Left forelimb (tissue), 1 donor: ENCODE measurements at regions not wholly inside any gene's neighbourhood (a gene's known extent, or its start where the extent isn't known, plus 50 kb on each side); places are given as distances from the start of the nearest gene placed in this dataset.

Experiments
- DNase-seq: peaks from one replicate; pipeline ENCODE4 v3.0.0-alpha.2; 2018; ENCODE audit warnings: low spot score

DNA sequence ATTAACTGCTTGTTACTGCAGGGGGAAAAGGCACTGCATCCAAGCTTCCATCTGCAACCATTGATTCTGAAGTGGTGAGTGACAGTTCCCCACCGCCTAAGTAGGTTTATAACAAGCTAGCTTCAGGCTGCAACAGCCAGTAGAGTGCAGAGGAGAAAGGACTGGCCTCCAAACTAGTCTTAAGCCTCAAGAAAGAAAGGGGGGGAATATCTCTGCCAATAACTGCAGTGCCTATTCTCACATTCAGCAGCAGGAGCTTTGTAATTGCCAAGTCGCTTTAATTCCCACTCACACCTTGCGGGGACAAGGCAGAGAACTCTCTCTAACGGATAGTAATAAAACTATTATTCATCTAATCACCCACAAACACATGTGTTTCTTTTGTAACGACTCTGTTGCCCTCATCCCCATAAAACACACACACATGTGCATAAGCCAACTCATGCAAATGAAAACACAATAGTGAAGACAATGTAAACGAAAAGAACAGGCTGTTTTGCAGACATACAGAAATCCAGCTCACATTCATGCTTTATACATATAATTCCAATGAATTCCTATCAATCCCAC lies 1963.3 kb upstream of the PIK3C3 start:
- DNase-seq, result no peak

DNA sequence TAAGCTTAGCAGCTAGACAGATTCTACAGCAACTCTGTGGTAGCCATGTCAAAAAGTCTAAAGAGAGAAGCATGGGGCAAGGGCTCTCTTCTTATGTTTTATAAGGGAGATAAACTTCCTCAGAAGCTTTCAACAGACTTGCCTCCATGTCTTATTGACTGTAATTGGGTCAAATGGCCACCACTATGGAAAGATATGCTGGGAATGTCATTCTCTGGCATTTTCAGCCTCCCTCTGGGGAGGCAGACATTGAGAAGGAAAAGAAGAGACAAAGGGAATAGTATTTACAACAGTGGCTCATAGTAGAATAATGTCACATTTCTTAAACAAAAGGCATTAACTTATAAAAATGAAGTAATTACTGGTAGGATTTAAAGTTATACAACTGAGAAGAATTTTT lies 1964.5 kb upstream of the PIK3C3 start:
- no peak for DNase-seq

DNA sequence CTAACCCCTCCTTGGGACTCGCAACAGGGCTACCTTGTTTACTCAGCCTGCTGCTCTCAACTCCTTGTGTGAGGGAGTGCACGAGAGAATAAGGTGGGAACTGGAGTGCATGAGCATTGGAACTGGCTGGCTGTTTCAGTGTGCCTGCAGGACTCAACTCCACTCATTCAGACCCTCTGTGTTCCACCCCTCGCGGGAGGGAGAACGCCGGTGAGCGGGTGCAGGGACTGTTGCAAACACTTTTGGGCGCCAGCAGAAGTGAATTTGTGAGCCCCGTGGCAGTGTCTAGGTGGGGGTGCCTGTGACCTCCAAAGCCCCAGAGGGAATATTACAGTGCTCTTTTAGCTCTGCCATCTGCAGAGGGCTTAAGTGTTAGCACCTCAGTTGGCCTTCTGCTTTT lies 1978.3 kb upstream of the PIK3C3 start:
- no peak for DNase-seq

DNA sequence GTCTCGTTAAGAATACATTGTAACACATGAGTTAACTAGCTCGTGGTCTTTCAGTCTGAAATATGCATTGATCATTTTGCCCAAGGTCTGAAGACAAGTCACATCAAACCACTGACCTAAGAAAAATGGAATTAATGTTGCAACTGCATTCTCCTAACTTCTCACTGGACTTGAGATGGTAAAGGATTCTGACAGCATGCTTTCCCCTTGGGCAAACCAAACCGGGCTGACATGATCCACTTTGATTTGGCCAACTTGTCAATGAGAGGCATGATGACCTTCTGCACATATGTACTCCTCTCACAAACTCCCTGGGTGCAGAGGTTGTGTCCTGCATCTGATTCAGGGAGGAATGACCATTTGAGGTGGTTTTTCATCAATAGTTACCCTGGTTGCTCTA lies 1982.5 kb upstream of the PIK3C3 start:
- DNase-seq, result no peak

DNA sequence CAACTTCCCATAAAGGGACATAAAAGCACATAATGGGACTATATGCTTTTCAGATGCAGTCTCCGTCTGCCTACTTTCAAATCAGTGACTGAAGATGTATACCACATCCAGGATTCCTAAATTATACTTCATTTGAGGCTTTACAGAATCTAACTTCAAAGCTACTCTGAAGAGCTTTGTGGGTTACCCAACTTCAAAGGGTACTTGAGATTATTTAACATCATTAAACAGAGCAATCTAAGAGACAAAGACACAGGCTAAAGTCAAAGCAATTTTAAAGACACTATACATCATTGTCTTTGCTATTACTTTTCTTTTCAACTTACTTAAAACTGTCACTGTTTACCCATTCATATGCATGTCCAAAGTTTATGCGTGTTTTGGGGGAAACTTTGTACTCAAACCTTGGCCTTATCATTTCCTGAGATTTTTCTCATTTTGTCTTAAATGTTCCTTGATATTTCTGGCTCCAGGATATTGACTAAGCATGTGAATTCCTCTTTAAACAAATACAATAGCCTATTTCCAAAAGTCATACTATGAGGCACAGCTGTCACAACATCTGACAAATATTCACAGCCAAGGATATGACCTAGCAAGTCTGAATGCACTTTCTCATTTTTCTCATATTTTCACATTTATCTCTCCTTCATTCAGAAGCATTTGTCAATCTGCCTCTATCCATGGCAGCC lies 1985.1 kb upstream of the PIK3C3 start:
- DNase-seq, result no peak

DNA sequence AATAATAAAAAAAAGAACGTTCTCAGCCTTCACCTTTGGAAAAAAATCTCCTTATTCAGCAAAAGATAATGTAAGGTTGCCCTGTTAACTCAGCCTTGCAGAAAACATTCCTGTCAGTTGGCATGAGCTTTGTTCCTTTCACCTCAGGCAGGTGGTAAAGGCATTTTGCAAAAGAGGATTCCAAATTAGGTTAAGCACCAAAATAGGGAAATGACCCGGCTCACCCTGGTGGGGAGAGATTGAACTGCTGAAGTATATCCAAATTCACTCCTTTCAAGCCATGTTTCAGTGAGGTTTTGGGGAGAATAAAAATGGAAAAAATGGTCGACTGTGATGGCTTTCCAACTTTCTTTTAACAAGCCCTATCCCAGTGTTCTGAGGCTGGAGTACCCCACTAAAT lies 1988.8 kb upstream of the PIK3C3 start:
- DNase-seq, result no peak

DNA sequence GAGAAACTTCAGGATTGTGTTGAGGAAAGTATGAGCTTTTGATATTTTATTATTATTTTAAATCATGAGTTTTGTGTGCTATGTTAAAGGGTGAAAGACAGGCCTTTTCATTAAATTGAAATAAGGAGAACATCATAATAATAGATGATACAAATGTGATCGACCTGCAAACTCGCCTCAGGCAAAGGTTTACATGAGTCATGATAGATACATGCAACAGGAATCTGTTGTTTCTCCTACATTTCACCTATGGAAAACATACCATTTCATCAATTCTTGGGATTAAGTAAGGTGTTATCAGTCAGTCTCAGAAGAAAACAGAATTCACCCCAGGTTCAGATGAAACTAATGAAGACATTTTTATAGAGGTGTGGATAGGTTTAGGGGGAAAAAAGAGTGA lies 1992.5 kb upstream of the PIK3C3 start:
- DNase-seq, result no peak

DNA sequence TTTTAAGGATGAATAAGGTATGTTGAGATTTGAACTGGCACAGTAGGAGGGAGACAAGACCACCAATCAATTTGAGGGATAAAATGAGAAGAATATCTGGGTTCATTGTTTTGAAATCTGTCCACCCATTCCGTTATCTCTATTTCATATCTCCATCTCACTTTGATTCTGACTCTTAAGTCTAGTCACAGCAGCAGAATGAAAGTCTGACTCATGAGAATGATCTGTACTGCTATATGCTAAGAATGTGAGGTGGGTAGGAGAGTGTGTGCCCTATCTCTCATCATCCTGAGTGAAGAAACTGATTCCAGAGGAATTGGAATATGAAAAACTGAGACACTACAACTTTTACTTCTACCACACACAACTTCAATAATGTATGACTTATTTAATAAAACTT lies 1994.5 kb upstream of the PIK3C3 start:
- no peak for DNase-seq

DNA sequence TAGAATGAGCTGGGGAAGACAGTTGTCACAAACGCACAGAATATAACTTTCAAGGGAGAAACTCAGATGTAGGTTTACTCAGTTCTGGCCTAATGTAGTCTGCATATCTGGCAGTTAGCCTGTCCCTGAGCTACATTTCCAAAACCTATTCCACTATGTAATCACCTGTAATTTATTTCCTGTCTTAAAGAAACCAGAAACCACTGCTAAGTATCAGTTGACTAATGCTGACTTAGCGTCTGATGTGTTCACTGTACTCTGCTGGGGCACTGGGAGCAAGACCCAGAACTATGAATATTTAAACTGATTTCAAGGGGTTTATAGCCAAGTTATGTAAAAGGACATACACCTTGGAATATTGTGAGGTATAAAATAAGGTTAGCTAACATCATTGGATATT lies 1995.2 kb upstream of the PIK3C3 start:
- no peak for DNase-seq

DNA sequence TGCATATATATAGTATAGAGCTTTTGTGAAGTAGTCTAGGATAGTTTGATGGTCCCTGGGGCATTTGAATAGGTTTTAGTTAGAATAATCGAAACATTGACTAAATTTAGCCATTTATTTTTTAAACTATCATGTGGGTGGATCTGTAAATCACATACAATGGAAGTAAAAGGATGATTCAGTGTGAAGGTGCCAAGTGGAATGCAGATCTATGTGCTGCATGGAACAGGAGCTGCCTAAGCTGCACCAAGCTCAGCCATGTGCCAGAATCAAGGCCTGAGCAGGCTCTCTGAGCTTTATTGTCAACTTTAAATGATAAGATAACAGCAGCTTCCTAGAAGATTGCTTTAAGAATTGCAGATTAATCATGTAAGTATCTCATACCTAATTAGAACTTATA lies 1996.2 kb upstream of the PIK3C3 start:
- DNase-seq, result no peak

DNA sequence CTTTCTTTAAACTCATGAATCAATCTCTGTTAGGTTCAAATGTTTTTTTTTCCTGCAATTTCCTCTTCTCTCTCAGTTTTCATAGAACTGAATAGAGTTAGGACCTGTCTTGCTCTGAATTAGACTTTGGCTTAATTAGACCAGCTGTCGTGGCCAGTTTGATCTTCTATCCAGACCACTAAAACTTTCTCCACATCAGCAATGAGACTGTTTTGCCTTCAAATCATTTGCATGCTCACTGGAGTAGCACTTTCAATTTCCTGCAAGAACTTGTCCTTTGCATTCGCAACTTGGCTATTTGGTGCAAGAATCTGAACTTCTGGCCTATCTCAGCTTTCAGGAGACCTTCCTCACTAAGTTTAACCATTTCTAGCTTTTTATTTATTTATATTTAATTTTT lies 2002.2 kb upstream of the PIK3C3 start:
- DNase-seq, result no peak

DNA sequence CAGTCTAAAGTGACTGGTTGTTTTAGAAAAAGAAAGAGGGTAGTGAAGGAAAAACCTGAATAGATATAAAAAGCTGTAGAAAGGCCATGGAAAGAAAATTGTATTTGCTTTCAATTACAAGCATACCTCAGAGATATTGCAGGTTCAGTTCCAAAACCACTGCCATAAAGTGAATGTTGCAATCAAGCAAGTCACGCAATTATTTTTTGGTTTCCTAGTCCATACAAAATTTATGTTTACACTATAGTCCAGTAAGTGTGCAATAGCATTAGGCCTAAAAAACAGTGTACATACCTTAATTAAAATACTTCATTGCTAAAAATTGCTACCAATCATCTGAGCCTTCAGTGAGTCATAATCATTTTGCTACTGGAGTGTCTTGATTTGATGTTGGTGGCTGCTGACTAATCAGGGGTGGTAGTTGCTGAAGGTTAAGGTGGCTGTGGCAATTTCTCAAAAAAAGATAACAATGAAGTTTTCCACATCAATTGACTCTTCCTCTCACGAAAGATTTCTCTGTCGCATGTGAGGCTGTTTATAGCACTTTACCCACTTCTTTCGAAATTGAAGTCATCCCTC lies 2003.8 kb upstream of the PIK3C3 start:
- no peak for DNase-seq

DNA sequence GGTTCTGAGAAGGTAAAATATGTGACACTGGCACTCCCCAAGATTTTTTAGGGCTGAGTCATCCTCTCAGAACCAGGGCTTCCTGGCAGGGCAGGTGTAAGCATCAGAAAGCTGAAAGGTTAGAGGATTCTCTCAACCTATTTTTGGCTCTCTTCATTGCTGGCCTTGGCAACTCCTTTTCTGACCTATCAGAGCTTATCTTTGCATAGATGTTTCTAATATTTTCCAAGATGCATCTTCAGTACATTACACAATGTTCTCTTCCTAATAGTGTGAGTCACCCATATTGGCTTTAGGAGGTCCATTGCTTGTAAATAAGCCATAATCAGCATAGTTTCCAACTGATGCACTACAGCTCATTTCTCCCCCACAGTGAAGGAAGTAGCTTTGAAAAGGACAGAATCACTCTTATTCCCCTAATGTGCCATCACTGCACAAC lies 2008.4 kb upstream of the PIK3C3 start:
- DNase-seq, result no peak

DNA sequence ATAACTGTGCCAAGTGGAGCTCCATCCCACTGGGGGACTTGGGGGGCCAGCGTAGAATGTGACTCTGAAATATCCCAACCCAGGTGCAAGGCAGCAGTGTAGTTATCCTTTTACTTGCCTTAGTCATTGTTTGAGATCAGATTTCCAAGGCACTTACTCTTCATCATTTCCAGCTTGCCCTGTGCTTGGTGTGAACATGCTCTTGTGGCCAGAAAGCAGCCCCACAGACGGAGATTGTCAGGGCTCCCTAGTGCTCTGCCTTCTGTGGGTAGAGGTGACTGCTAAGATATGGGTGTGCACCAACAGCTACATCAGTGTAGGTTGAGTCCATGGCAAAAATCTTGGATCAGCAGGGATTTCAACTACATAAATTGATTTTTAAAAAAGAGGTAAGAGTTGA lies 2010.0 kb upstream of the PIK3C3 start:
- no peak for DNase-seq

DNA sequence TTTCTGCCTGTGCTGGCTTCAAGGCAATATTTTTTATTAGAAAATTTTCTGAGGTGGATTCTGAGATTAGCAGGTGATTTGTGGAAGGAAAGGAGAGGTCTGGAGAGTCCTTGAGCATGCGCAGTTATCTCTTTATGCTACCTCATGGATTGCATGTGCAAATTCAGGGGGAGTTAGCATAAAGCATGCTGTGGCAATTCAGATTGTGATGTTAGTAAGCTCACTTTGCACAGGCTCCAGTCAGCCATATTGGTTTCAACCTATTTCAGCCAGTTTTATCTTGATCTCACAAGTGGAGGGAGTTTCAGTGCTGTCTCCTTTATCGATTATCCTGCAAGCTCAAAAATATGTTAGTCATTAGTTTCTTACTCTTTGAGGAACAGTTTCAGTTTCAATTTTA lies 2012.3 kb upstream of the PIK3C3 start:
- no peak for DNase-seq

DNA sequence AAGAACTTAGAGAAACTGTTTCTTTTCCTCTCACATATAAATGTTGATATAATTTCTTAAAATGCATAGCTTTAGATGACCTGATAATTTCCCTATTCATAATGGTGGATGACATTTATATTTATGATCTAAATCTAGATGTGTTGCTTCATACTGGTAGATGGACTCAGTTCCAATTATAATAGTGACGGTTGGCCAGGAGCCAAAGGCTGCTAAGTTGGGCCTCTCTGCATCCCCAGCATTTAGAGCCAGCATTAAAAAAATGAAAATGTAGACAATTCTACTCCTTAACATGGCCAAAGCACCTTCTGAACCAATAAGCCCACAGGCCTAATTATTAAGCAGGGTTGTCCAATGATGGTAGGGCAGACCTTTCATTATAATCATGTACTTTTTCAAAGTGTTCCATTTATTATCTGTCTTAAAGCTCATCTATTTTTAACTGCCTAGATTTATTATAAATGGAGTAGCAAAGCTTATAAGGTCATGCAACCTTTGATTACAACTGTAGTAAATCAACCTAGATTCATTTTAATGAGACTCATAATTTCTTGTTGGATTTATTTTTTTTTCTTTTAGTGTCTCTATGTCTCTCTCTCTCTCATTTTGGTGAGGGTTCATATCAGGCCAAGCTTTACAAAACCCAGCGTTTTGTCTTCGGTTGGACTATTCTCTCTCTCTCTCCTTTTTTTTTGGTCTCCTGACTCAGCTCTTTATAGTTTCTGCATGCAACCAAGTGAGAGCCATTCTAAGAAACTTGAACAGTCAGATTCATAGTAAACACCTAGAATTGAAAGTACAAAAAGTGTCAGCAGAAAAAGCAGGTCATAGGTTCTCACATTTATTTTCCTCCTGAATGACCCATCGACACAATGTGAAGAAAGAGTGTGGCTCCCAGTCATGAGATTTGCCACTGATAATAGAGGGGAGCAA lies 2016.1 kb upstream of the PIK3C3 start:
- no peak for DNase-seq

DNA sequence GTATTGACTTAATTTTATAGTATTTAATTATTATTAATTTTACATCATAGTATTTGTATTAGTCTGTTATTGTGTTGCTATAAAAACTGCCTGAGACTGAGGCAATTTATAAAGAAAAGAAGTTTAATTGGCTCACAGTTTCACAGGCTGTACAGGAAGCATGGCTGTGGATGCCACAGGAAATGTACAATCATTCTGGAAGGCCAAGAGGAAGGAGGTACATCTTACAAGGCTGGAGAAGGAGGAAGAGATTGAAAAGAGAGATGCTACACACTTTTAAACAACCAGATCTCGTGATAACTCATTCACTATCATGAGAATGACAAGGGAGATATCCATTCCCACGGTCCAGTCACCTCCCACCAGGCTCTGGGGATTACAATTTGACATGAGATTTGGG lies 2019.4 kb upstream of the PIK3C3 start:
- DNase-seq, result no peak

DNA sequence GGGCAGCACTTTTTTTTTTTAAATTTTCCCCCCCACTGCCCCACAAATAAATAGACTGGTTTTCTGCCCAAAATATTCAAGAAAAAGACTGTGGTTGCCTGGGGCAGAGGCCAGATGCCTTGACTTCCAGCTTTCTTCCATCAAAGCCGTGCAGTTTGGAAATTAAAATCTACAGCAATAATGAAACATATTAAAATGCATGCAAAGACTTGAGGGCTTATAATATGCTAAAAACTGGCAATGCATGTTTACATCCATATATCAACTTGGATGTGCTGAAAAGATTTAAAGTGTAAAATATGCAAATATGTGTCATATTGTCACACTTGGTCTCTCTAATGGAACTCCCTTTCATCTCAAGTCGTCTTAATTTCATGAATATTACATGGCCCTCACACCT lies 2036.2 kb upstream of the PIK3C3 start:
- no peak for DNase-seq

DNA sequence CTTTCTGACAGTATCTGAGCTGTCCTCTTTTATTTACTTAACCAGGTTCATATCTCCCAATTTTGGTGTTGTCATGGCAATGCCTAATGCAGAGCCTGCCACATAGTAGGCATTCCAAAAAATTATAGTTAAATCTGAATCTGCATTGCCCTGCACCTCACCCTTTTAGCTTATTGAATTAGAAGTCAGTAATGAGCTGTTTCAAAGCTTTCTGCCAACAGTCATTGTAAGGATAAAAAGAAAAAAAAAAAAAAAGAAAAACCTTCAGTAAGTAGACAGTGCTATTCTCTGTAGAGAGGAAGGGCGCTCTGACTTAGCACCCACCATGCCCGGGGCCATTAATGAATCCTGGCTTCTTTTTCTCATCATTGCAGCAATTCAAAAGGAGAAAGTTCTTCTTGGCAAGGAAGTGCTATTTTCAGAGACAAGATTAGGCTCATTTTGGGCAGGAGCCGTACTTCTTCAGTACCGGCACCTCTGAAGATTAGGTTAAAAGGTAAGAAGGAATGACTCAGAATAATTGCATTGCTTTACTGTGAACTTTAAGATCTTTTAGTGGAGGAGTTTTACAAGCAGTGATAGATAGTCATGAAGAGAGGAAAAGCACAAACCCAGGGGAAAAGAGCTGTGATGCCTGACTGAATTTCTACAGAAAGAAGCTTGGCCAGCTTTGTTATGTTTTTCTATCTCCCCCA lies 2041.2 kb upstream of the PIK3C3 start:
- no peak for DNase-seq

DNA sequence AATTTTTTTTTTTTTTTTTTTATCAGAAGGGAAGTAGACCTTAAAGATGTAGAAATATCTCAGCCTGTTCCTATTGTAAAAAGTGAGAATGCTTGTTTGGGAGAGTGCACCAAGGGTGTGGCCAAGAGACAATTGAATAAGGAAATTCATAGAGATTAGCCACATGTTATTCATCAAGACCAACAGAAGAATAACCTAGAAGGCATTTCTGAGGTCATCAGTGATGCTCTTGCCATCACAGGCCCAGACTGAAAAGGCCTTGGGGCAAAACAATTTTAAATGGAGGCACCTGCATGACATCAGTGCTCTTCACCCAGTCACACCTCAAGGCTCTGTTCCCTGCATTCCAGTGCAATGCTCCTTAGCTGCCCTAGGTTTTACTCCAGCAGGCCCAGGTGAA lies 2043.3 kb upstream of the PIK3C3 start:
- no peak for DNase-seq

DNA sequence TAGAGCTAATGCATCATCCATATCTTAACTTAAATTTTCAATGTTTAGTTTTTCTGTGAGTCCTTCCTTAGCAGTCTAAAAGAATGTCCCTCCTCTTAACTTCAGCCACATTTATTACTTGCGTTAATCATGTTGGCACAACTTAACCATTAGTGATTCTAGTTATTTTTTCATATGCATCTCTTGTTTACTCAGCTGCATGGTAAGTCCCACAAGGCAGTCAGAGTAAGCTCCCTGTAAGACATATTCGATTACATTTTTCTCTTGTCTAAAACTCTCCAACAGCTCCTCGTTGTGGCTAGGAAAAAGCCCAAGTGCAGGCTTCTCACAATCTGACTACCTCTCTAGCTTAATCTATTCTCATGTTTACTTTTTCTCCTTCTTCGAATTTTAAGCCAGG lies 2045.3 kb upstream of the PIK3C3 start:
- DNase-seq, result no peak

DNA sequence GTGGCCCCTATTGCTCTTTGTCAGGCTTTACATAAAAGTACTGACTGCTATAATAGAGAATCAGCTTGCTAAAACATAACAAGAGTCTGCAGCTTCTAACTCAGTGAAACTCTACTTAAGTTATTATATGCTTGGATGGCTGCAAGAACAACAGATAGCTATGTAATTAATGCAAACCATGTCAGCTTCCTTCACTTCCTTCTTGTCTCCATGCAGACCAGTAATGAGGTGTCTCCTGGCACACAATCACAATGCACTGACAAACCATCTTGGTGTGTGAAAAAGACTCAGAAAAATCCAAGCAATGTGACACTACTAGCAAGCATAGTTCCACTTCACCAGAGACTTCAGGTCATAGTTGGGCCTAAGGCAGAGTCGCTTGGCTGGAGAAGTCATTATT lies 2068.9 kb upstream of the PIK3C3 start:
- no peak for DNase-seq
